Transverse colon (tissue), 4 donors: ENCODE measurements at regions not wholly inside any gene's neighbourhood (a gene's known extent, or its start where the extent isn't known, plus 50 kb on each side); places are given as distances from the start of the nearest gene placed in this dataset.

Source experiments
- CTCF ChIP-seq, 5 experiments: fragments of 200-600 bp in 3 of 5; fragments of 450-650 bp in 2 of 5; sonication (generic) in 3 of 5; IDR thresholded peaks; 1 replicate in 2 of 5; 2 replicates in 3 of 5; pipeline ENCODE4 v1.5.1; 2016 to 2017; ENCODE audit warnings: antibody characterized with exemption in 5 of 5, inconsistent platforms in 3 of 5, mild to moderate bottlenecking in 2 of 5, moderate library complexity in 1 of 5
- POLR2A ChIP-seq: fragments of 450-650 bp; IDR thresholded peaks from one replicate; pipeline ENCODE4 v1.6.1; 2016; ENCODE audit warnings: antibody characterized with exemption, mild to moderate bottlenecking, moderate library complexity
- POLR2AphosphoS5 ChIP-seq, 3 donors: sonication (generic); formaldehyde crosslinking; IDR thresholded peaks; one replicate each; pipeline ENCODE4 v1.6.1; 2016; ENCODE audit warnings: antibody characterized with exemption in 3 of 3

GRCh38 chr14:35934499-35934898 lies 108.4 kb downstream of the BRMS1L start:
- TF ChIP-seq CTCF (IDR thresholded peaks at IDR 0.05) (no peak), POLR2AphosphoS5 (IDR thresholded peaks at IDR 0.05) (no peak), POLR2A (no peak)
